Pons (tissue), 1 donor: ENCODE measurements at regions not wholly inside any gene's neighbourhood (a gene's known extent, or its start where the extent isn't known, plus 50 kb on each side); places are given as distances from the start of the nearest gene placed in this dataset.

ENCODE experiments used
- DNase-seq: peaks from one replicate; pipeline ENCODE4 v3.0.0-alpha.2; 2016; ENCODE audit warnings: low spot score

DNA sequence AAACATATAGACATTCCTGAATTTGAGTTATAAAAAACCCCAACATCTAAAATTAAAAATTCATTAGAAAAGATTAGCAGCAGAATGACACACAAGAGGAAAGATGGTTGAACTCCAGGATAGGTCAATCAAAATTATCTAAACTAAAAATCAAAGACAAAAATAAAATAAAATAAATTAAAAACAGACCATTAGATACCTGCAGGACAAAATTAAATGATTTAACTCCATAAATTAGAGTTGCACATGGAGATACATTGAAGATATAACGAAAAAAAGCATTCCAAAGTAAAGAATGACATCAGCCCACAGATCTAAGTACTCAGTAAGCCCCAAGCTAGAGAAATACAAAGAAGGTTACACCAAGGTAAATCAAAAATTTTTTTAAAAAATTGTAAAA lies 226.1 kb upstream of the SORCS1 start:
- DNase-seq, result no peak

GRCh38 chr10:107383357-107383756 lies 218.9 kb upstream of the SORCS1 start:
- no peak for DNase-seq

- no peak for DNase-seq
These were observed 215.1 kb upstream of the SORCS1 start for GRCh38 chr10:107379601-107380000.

DNA sequence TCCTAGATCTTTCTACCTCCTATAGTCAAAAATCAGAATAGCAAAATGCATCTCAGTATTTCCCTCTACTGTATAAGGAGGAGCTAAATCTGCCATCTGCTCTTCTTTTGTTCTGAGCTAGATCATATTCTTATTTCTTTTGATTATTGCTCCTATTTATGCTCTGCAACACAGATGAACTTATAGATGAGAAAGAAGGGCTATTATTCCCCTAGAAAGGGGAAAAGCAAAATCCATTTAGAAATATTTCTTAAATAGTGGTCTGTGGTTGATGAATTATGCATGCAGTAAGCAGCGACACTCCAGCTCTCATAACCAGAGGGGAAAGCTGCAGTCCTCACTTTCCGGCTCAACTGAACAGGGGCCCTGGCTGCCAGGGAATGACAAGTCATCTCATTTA lies 207.3 kb upstream of the SORCS1 start:
- DNase-seq, result no peak

- no peak for DNase-seq
These were observed 200.4 kb upstream of the SORCS1 start for GRCh38 chr10:107364872-107365271.

GRCh38 chr10:107362306-107362705 lies 197.8 kb upstream of the SORCS1 start:
- no peak for DNase-seq

- DNase-seq, result no peak
These were observed 192.5 kb upstream of the SORCS1 start for GRCh38 chr10:107357033-107357432.

DNA sequence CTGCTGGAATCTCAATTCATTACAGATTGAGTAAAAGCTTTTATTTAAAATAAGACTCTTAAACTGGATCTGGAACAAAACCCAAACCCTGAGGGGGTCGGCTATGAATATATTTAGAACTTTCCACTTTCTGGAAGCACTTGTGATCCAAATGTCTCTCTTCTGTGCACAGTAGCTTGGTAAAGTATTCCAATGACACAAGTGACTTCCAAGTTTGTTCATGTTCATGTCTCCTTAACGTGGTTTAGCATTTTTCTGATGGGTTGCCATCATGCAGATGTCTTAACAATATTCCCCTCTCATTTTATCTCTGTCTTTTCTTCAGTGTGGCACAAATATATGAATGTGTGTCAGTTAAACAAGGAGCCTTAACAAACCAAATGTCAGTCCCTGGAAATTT lies 191.9 kb upstream of the SORCS1 start:
- no peak for DNase-seq

DNA sequence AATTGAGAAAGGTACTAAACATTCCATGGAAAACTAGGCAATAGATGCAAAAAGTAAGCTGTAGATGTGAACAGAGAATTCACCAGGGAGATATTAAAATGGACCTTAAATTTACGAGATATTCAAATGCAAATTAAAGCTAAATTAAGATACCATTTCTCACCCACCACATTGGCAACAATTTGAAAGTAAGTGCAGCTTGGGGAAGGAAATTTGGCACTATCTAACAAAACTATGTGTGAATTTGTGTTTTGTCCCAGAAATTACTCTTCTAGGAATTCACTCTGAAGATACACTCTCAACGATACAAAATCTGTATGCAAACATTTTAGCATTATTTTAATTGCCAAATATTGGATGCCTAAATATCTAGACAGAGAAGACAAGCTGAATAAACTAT lies 178.2 kb upstream of the SORCS1 start:
- no peak for DNase-seq

DNA sequence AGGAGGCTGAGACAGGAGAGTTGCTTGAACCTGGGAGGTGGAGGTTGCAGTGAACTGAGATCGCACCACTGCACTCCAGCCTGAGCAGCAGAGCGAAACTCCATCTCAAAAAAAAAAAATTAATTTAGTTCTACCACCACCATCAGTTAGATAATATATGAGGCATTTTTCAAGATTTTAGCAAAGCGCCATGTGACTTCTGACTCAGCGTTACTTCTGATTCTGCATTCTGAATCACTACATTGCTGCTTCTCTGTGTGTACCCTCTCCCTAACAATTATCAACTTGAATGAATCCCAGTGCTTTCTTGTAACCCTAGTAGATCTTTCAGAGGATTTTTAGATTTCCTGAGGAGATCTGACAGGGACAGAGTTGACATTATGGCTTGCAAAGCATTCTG lies 176.8 kb upstream of the SORCS1 start:
- no peak for DNase-seq

DNA sequence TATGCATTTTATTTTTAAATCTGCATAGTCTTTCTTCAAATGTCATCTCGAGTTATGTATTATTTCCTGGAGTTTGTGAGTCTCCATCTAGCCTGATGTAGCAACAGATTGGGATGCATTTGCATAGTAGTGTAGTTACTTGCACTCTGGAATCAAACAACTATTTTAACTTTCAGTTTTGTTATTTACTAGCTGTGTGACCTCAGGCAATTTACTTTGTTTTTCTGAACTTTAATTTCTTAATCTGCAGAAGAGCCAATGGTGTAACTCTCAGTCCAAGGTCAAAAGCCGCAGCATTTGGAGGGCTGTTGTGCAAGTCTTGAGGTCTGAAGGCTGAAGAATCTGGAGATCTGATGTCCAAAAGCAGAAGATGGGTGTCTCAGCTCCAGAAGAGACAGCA lies 175.8 kb upstream of the SORCS1 start:
- no peak for DNase-seq

- no peak for DNase-seq
These were observed 171.6 kb upstream of the SORCS1 start for GRCh38 chr10:107336061-107336460.

DNA sequence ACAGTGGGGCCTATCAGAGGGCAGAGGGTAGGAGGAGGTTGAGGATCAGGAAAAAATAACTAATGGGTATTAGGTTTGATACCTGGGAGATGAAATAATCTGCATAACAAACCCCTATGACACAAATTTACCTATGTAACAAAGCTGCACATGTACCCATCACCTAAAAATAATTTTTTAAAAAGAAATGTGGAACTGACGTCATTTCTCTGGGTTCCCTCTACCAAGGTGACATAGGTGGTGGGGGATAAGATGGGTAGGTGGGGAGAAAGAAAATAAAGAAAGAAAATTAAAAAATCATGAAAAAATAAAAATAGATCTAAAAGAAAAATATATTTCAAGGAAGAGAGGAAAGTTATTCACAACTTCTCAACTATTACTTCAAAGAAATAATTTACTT lies 153.1 kb upstream of the SORCS1 start:
- DNase-seq, result no peak

GRCh38 chr10:107303203-107303602 lies 138.7 kb upstream of the SORCS1 start:
- DNase-seq, result no peak

- no peak for DNase-seq
These were observed 135.1 kb upstream of the SORCS1 start for GRCh38 chr10:107299606-107300005.

DNA sequence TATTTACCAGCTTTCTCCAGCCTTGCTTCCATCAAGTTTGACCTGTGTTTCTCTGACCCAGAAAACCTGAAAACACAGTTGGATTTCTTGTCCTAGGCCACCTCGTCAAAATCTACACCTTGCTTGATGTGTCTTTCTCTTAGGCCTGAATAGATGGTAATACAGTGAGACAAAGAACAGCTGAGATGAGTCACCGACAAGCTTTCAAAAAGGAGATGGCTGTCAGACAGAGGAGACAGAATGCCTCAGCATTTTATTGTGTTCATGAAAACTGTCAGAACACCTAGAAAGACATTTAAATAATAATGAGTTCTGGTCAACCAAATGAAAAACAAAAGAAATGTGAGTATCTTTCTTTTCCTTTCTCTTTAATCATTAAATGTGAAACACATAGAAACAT lies 119.7 kb upstream of the SORCS1 start:
- DNase-seq, result no peak

DNA sequence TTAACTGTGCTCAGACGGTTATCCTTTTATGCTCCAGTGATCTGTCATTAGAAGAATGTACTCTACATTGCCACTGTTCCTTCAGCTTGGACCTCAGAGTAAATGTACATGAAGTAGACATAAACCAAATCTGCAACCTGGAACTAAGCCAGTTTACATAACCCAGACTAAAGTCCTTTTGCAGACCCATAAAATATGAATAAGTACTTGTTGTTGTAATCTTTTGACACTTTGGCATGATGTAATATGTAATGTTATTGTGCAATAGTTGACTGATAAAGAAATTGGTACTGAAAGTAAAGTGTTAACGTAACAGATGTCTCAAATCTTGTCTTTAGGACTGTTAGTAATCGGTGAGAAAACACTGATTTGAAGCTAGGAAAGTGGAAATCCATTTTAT lies 115.8 kb upstream of the SORCS1 start:
- no peak for DNase-seq

- no peak for DNase-seq
These were observed 113.1 kb upstream of the SORCS1 start for GRCh38 chr10:107277591-107277990.

GRCh38 chr10:107275806-107276205 lies 111.3 kb upstream of the SORCS1 start:
- DNase-seq, result no peak

DNA sequence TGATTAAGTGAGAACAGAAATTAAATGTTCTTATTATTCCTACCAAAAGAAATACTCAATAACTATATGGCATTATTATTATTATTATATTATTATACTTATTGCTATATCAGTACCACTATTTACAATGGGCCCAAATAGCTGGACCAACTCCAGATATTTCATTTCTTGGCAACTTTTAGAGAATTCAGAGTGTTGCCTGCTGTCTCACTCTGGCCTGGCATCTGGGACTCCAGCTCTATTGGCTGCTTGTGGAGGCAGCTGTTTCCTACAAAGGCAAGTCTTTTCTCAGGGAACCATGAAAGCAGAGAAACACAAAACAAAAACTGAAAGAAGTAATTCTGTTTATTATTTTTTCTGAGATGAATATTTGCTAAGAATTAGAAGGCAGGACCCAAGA lies 105.1 kb upstream of the SORCS1 start:
- DNase-seq, result peak; percentile 11

DNA sequence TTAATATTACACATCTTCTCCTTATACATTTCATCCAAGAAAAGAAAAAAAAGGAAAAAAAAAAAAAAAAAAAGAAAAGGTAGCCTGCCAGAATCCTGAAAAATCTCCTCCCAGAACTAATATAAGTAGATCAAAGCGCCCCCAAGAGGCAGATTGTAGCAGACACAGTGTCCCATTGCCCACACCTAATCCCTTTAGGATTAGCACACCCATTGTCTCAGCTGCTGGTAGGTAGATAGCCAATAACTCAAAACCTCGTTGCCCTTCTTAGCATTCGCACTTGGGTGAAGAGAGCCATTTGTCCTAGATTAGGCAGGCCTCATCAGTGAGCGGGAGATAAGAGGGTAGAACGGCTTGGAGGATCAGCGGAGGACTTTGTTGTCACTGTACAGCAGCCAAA lies 100.2 kb upstream of the SORCS1 start:
- no peak for DNase-seq

- no peak for DNase-seq
These were observed 79.6 kb upstream of the SORCS1 start for GRCh38 chr10:107244122-107244521.

DNA sequence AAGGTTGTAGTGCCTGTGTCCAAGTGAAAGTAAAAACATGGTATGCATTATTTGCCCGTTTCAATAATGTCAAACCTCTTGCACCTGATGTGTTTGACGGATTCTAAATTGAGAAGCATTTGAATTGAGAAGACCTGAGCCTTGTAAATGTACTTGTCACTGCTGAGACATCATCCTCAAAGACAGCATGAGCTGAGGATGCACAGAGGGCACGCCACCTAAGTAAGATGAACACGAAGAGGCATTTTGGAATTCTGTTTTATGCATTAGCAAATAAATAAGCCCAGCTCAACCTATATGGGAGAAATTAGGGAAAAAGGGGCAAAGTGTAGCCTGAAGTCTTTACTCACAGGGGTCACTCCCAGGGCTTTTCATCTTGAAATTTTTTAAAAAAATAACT lies 73.8 kb upstream of the SORCS1 start:
- DNase-seq, result no peak

- no peak for DNase-seq
These were observed 67.5 kb upstream of the SORCS1 start for GRCh38 chr10:107232013-107232412.

GRCh38 chr10:107230887-107231286 lies 66.4 kb upstream of the SORCS1 start:
- DNase-seq, result no peak
